ENCODE measurements at regions not wholly inside any gene's neighbourhood (a gene's known extent, or its start where the extent isn't known, plus 50 kb on each side); places are given as distances from the start of the nearest gene placed in this dataset.
A peak's percentile ranks its signal among the peaks of the same experiment; 100 is the strongest.

GRCh38 chr4:188444500-188444899 is 305.3 kb downstream of the TRIML1 start:
- peak overlapping the region; percentile 97 for H3K27ac ChIP-seq (ENCODE audit: insufficient read depth, low read length)
- dilution Hi-C loops (cut with HindIII; ENCODE audit: low sequenced_read_pairs, unreplicated experiment) = no loop called here
- in situ Hi-C loops (cut with MboI; ENCODE audit: low sequenced_read_pairs) = no loop called here
- POLR2A ChIA-PET (ENCODE audit: unreplicated experiment) = no interaction called here
- peak overlapping the region; percentile 23 for H3K14ac ChIP-seq (replicated peaks; ENCODE audit: low read depth, low read length)
- peak overlapping the region; percentile 81 for H2BK20ac ChIP-seq (ENCODE audit: low read depth, low read length)
- peak overlapping the region; percentile 81 for H2BK120ac ChIP-seq (ENCODE audit: low read depth, low read length)
- H2AFZ ChIP-seq (replicated peaks; ENCODE audit: low read length, poor library complexity) = peak overlapping the region; percentile 64
- H3K4me3 ChIP-seq (ENCODE audit: insufficient read depth, low read depth, low read length) = peak overlapping the region; percentile 13; the same call in 1 of the 2 replicates
- no peaks in the 10 kb centered on the region for H4K20me1 ChIP-seq (ENCODE audit: insufficient read depth, low read length)
- H3K27me3 ChIP-seq (ENCODE audit: control insufficient read depth, insufficient read depth, low read length) = no peaks in the 10 kb centered on the region
- H3K79me1 ChIP-seq (ENCODE audit: low read depth in 1 of 2, low read length in 2 of 2) = no peaks in the 10 kb centered on the region
- TF ChIP-seq RAD21 (IDR thresholded peaks at IDR 0.05; ENCODE audit: low read length) (no peak), MXI1 (IDR thresholded peaks at IDR 0.05; ENCODE audit: borderline replicate concordance, low read depth, low read length) (no peak), POLR2A (IDR thresholded peaks at IDR 0.05; ENCODE audit: low read depth, low read length) (no peak), USF2 (IDR thresholded peaks at IDR 0.05; ENCODE audit: low read depth, low read length) (no peak), RFX5 (IDR thresholded peaks at IDR 0.05; ENCODE audit: low read depth, low read length) (no peak), CHD1 (IDR thresholded peaks at IDR 0.05; ENCODE audit: low read depth, low read length) (no peak), CEBPB (IDR thresholded peaks at IDR 0.05; ENCODE audit: low read depth, low read length) (peak; percentile 77)
- intact Hi-C loops (cut with micrococcal nuclease) = no loop called here
- peak overlapping the region; percentile 81 for H3K4me2 ChIP-seq (ENCODE audit: low read depth, low read length)
- peaks cover 9% of the 10 kb centered on the region; the same call in 1 of the 2 replicates for H3K9me1 ChIP-seq (ENCODE audit: insufficient read depth, low read length)
- H4K91ac ChIP-seq (ENCODE audit: insufficient read depth, low read depth, low read length) = peak overlapping the region; percentile 95
- DNase-seq (no peak), ATAC-seq (ENCODE audit: low read depth) (no peak)
- H3K9ac ChIP-seq (ENCODE audit: low read depth, low read length) = peak overlapping the region; percentile 79; the same call in 1 of the 2 replicates
- H2BK15ac ChIP-seq (ENCODE audit: low read depth, low read length) = peak overlapping the region; percentile 74; the same call in 2 of the 3 replicates
- H4K5ac ChIP-seq (ENCODE audit: low read depth, low read length) = peak overlapping the region; percentile 96
- 90% methylated on average over 2 of the region's 4 CpGs; no CpG with 5 or more reads in 1 of the 2 experiments for WGBS, 2 experiments (ENCODE audit: extremely low coverage in 2 of 2, insufficient read length in 1 of 2)
- H4K8ac ChIP-seq (ENCODE audit: low read depth in 2 of 2, low read length in 2 of 2) = peak overlapping the region; percentile 75 to 83
- peak overlapping the region; percentile 96 for H3K18ac ChIP-seq (ENCODE audit: low read depth, low read length)
- peak overlapping the region; percentile 66 for H2AK9ac ChIP-seq (replicated peaks; ENCODE audit: low read depth, low read length, poor library complexity)
- peak overlapping the region; percentile 1; the same call in 1 of the 2 replicates for H3K23ac ChIP-seq (ENCODE audit: low read depth, low read length)
- CTCF ChIA-PET = no interaction called here
- peak overlapping the region; percentile 70 for H2BK5ac ChIP-seq (ENCODE audit: low read depth, low read length, poor library complexity, severe bottlenecking)
- H3K4ac ChIP-seq (ENCODE audit: low read depth, low read length) = peak overlapping the region; percentile 83
- H3K4me1 ChIP-seq (ENCODE audit: control insufficient read depth, insufficient read depth, low read length) = peaks cover 5% of the 10 kb centered on the region
- peak overlapping the region; percentile 95 for H2AK5ac ChIP-seq (ENCODE audit: low read depth, low read length)
- no peaks in the 10 kb centered on the region for H3K9me3 ChIP-seq (ENCODE audit: control insufficient read depth, insufficient read depth, low read length)
- no TSS peak for BruUV-seq (replicated peaks)
- H3K56ac ChIP-seq (ENCODE audit: extremely low read depth, insufficient read depth, low read length) = peak overlapping the region; percentile 57; the same call in 1 of the 2 replicates
- H3K36me3 ChIP-seq (ENCODE audit: control insufficient read depth, insufficient read depth, low read length) = no peaks in the 10 kb centered on the region

All from IMR-90 (cell line).